Activated CD4-positive, alpha-beta T cell treated with anti-CD3 and anti-CD28 coated beads, Interleukin-2, amount 50 U/mL, for 48 hours (primary cell): ENCODE measurements at regions not wholly inside any gene's neighbourhood (a gene's known extent, or its start where the extent isn't known, plus 50 kb on each side); places are given as distances from the start of the nearest gene placed in this dataset.

ENCODE experiments used
- DNase-seq, 2 experiments: peaks; one replicate each; pipeline ENCODE4 v3.0.0-alpha.2; 2020

GRCh38 chr3:168342946-168343850, 247.5 kb upstream of the GOLIM4 start:
- no peak for DNase-seq

GRCh38 chr3:168341956-168342936, 246.5 kb upstream of the GOLIM4 start:
- DNase-seq, result no peak

- DNase-seq, result no peak
These were observed 245.6 kb upstream of the GOLIM4 start for GRCh38 chr3:168341192-168341815.

- no peak for DNase-seq
These were observed 242.4 kb upstream of the GOLIM4 start for GRCh38 chr3:168338161-168338560.

GRCh38 chr3:168336276-168336675, 240.6 kb upstream of the GOLIM4 start:
- DNase-seq, result no peak

- no peak for DNase-seq
These were observed 237.7 kb upstream of the GOLIM4 start for GRCh38 chr3:168333410-168333935.

GRCh38 chr3:168331756-168332155, 236.0 kb upstream of the GOLIM4 start:
- DNase-seq, result no peak

- no peak for DNase-seq
These were observed 235.3 kb upstream of the GOLIM4 start for GRCh38 chr3:168330983-168331382.

GRCh38 chr3:168327856-168328255, 232.1 kb upstream of the GOLIM4 start:
- no peak for DNase-seq

GRCh38 chr3:168325684-168326083, 230.0 kb upstream of the GOLIM4 start:
- DNase-seq, result no peak

- no peak for DNase-seq
These were observed 227.2 kb upstream of the GOLIM4 start for GRCh38 chr3:168322941-168323340.

GRCh38 chr3:168314166-168314565, 218.4 kb upstream of the GOLIM4 start:
- DNase-seq, result no peak

GRCh38 chr3:168312984-168313383, 217.3 kb upstream of the GOLIM4 start:
- no peak for DNase-seq

GRCh38 chr3:168307893-168308292, 212.2 kb upstream of the GOLIM4 start:
- no peak for DNase-seq

- no peak for DNase-seq
These were observed 199.3 kb upstream of the GOLIM4 start for GRCh38 chr3:168295027-168295426.

- no peak for DNase-seq
These were observed 196.6 kb upstream of the GOLIM4 start for GRCh38 chr3:168292296-168292695.

GRCh38 chr3:168289471-168290008, 193.8 kb upstream of the GOLIM4 start:
- no peak for DNase-seq

- no peak for DNase-seq
These were observed 193.0 kb upstream of the GOLIM4 start for GRCh38 chr3:168288511-168289401.

GRCh38 chr3:168285506-168285905, 189.8 kb upstream of the GOLIM4 start:
- no peak for DNase-seq

GRCh38 chr3:168284728-168285127, 189.0 kb upstream of the GOLIM4 start:
- no peak for DNase-seq

GRCh38 chr3:168275662-168276061, 179.9 kb upstream of the GOLIM4 start:
- DNase-seq, result no peak
